ENCODE measurements at regions not wholly inside any gene's neighbourhood (a gene's known extent, or its start where the extent isn't known, plus 50 kb on each side); places are given as distances from the start of the nearest gene placed in this dataset.
A peak's percentile ranks its signal among the peaks of the same experiment; 100 is the strongest.

DNA sequence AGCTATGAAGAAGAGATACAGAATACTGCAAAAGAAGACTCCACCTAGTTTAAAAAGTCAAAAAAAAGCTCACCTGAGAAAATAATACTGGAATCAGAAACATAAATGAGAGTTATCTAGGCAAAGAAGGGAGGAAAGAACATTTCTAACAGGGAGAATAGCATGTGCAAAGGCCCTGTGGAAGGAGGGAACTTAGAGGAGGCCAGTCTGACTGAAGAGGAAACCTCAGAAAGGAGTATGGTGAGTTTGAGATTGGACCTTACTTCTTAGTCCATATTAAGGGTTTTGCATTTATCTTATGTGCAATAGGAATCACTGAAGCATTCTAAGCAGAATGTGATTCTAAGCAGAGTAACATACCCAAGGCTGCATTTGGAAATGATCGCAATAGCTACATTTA, 193.2 kb downstream of the LNPK start:
- intact Hi-C loops (cut with micrococcal nuclease; ENCODE audit: unreplicated experiment) = no loop called here

DNA sequence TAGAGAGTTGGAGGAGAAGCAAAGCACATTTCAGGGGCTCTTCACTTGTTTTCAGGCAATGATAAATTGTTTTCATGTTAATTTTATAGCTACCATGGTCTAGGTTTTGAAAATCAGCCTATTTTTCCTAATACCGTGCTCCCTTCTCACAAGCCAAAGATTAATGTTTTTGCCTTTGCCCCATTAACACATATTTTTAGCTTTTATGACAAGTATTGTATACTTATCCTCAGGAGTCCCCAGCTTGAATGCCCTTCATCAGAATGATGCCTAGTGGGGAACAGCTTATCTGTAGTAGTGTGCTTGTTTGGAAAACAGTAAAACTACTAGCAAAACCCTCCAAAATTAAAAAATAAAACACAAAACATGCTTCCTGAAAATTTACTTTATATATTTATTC, 194.0 kb downstream of the LNPK start:
- Histone ChIP-seq H3K27me3 (replicated peaks; ENCODE audit: insufficient read depth, low read depth, low read length, poor library complexity) (no peaks in the 10 kb centered on the region), H3K9me3 (ENCODE audit: low read depth, low read length, poor library complexity, severe bottlenecking) (no peaks in the 10 kb centered on the region), H3K27ac (ENCODE audit: low read depth, low read length, poor library complexity, severe bottlenecking) (no peak overlapping the region), H3K4me3 (ENCODE audit: low read depth, low read length, poor library complexity, severe bottlenecking) (no peak overlapping the region), H3K4me1 (ENCODE audit: insufficient read depth, low read length, poor library complexity, severe bottlenecking) (no peaks in the 10 kb centered on the region), H3K36me3 (ENCODE audit: insufficient read depth, low read length, poor library complexity, severe bottlenecking) (no peaks in the 10 kb centered on the region)
- BruUV-seq (replicated peaks) = no TSS peak
- ChIA-PET CTCF (interaction anchor here (1.0 kb wide), 1 partner anchor 16 kb away, joined by 3 read pairs; no protein-coding TSS in a partner anchor), POLR2A (ENCODE audit: low non-redundant PET) (no interaction called here)
- DNase-seq (ENCODE audit: low spot score) = no peak
- intact Hi-C loops (cut with micrococcal nuclease; ENCODE audit: unreplicated experiment) = no loop called here
- TF ChIP-seq, protein P1, sequence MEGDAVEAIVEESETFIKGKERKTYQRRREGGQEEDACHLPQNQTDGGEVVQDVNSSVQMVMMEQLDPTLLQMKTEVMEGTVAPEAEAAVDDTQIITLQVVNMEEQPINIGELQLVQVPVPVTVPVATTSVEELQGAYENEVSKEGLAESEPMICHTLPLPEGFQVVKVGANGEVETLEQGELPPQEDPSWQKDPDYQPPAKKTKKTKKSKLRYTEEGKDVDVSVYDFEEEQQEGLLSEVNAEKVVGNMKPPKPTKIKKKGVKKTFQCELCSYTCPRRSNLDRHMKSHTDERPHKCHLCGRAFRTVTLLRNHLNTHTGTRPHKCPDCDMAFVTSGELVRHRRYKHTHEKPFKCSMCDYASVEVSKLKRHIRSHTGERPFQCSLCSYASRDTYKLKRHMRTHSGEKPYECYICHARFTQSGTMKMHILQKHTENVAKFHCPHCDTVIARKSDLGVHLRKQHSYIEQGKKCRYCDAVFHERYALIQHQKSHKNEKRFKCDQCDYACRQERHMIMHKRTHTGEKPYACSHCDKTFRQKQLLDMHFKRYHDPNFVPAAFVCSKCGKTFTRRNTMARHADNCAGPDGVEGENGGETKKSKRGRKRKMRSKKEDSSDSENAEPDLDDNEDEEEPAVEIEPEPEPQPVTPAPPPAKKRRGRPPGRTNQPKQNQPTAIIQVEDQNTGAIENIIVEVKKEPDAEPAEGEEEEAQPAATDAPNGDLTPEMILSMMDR (conservative IDR thresholded peaks at IDR 0.05; ENCODE audit: low read depth, low read length) = no peak
- no peak for TF ChIP-seq EZH2 (IDR thresholded peaks at IDR 0.05; ENCODE audit: borderline replicate concordance, low read depth, low read length, poor library complexity, severe bottlenecking)

More for the DNA sequence above, 193.2 kb downstream of the LNPK start:
- no TSS peak for BruUV-seq (replicated peaks)
- ChIA-PET CTCF (no interaction called here), POLR2A (ENCODE audit: low non-redundant PET) (no interaction called here)
- H3K27me3 ChIP-seq (replicated peaks; ENCODE audit: insufficient read depth, low read depth, low read length, poor library complexity) = no peaks in the 10 kb centered on the region
- TF ChIP-seq, protein P1 (conservative IDR thresholded peaks at IDR 0.05; ENCODE audit: low read depth, low read length) = no peak
- H3K9me3 ChIP-seq (ENCODE audit: low read depth, low read length, poor library complexity, severe bottlenecking) = no peaks in the 10 kb centered on the region
- no peaks in the 10 kb centered on the region for H3K4me1 ChIP-seq (ENCODE audit: insufficient read depth, low read length, poor library complexity, severe bottlenecking)
- no peak overlapping the region for H3K27ac ChIP-seq (ENCODE audit: low read depth, low read length, poor library complexity, severe bottlenecking)
- no peaks in the 10 kb centered on the region for H3K36me3 ChIP-seq (ENCODE audit: insufficient read depth, low read length, poor library complexity, severe bottlenecking)
- no peak overlapping the region for H3K4me3 ChIP-seq (ENCODE audit: low read depth, low read length, poor library complexity, severe bottlenecking)
- no peak for DNase-seq (ENCODE audit: low spot score)

DNA sequence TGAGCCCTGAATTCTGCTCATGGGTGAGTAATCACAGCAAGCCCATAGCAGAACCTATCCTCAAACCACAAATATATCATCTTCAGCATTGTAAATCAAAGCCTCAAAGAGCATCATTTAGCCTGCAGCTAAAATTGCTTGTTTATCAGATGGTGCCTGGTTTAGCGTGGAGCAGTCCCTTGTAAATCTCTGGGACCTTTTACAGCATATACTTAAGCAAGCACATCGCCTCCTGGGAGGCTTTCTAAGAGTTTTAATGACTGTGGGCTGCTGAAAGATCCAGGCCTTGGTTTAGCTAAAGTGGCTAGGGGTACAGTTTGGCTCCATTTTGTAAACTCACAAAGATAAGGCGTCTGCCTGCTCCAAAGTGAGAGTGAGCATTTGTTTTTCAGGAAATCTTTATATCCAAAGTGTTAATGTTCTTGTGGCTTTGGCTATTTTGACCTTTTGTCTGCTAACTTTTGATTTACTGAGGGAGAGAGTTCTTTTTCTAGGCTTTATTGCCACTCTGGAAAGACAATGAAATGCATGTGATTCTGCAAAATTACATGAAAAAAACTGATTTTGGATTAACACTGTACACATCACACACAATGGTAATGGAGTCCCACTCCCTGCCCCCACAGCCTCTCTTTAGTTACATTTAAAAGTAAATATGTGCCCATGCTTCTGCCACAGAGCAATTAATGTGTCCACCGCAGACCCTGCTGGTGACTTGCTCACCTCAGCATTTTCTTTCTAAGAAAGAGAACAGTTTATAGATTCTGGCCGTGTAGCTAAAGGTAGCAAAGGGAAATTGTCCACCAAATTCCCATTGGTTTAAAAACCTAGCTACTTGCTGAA, 194.8 kb downstream of the LNPK start:
- Histone ChIP-seq H3K27me3 (replicated peaks; ENCODE audit: insufficient read depth, low read depth, low read length, poor library complexity) (no peaks in the 10 kb centered on the region), H3K4me1 (ENCODE audit: insufficient read depth, low read length, poor library complexity, severe bottlenecking) (no peaks in the 10 kb centered on the region), H3K27ac (ENCODE audit: low read depth, low read length, poor library complexity, severe bottlenecking) (no peak overlapping the region), H3K36me3 (ENCODE audit: insufficient read depth, low read length, poor library complexity, severe bottlenecking) (no peaks in the 10 kb centered on the region), H3K4me3 (ENCODE audit: low read depth, low read length, poor library complexity, severe bottlenecking) (no peak overlapping the region), H3K9me3 (ENCODE audit: low read depth, low read length, poor library complexity, severe bottlenecking) (no peaks in the 10 kb centered on the region)
- TF ChIP-seq, protein P1 (conservative IDR thresholded peaks at IDR 0.05; ENCODE audit: low read depth, low read length) = no peak
- TF ChIP-seq EZH2 (IDR thresholded peaks at IDR 0.05; ENCODE audit: borderline replicate concordance, low read depth, low read length, poor library complexity, severe bottlenecking) = no peak
- BruUV-seq (replicated peaks) = no TSS peak
- DNase-seq (ENCODE audit: low spot score) = peak; percentile 43
- intact Hi-C loops (cut with micrococcal nuclease; ENCODE audit: unreplicated experiment) = no loop called here
- ChIA-PET POLR2A (ENCODE audit: low non-redundant PET) (no interaction called here), CTCF (interaction anchor here (1.0 kb wide), 1 partner anchor 17 kb away, joined by 3 read pairs; no protein-coding TSS in a partner anchor)

Measured in A673 (cell line).